ENCODE measurements at regions not wholly inside any gene's neighbourhood (a gene's known extent, or its start where the extent isn't known, plus 50 kb on each side); places are given as distances from the start of the nearest gene placed in this dataset.
"Not testable (repeated sequence)": the region's sequence is repeated elsewhere in the genome, so short reads cannot be mapped to it uniquely, and the experiment has no call there.

- ATAC-seq = no peak
- no peak for DNase-seq
- Histone ChIP-seq H3K4me3 (no peak overlapping the region), H3K36me3 (ENCODE audit: low read depth) (no peaks in the 10 kb centered on the region), H3K4me1 (ENCODE audit: low read depth) (peaks cover 15% of the 10 kb centered on the region), H3K9me3 (no peaks in the 10 kb centered on the region)
- TF ChIP-seq CTCF (IDR thresholded peaks at IDR 0.05) = no peak
- intact Hi-C loops (cut with DNase I, micrococcal nuclease) = no loop called here
Observed at GRCh38 chr3:187812496-187812895, 67.2 kb upstream of the BCL6 start.

GRCh38 chr3:187813198-187813597, 67.9 kb upstream of the BCL6 start:
- no peaks in the 10 kb centered on the region for H3K9me3 ChIP-seq
- intact Hi-C loops (cut with DNase I, micrococcal nuclease) = no loop called here
- ATAC-seq = no peak
- H3K4me3 ChIP-seq = no peak overlapping the region
- no peak for DNase-seq
- no peak for TF ChIP-seq CTCF (IDR thresholded peaks at IDR 0.05)
- H3K36me3 ChIP-seq (ENCODE audit: low read depth) = no peaks in the 10 kb centered on the region
- peaks cover 9% of the 10 kb centered on the region for H3K4me1 ChIP-seq (ENCODE audit: low read depth)

- H3K9me3 ChIP-seq, ATAC-seq: not testable (repeated sequence)
Observed at GRCh38 chr3:187817766-187818165, 72.5 kb upstream of the BCL6 start.

GRCh38 chr3:187821616-187822317, 76.5 kb upstream of the BCL6 start:
- DNase-seq (no peak), ATAC-seq (no peak)
- Histone ChIP-seq H3K9me3 (no peaks in the 10 kb centered on the region), H3K4me3 (no peak overlapping the region), H3K36me3 (ENCODE audit: low read depth) (no peaks in the 10 kb centered on the region), H3K4me1 (ENCODE audit: low read depth) (no peaks in the 10 kb centered on the region)
- TF ChIP-seq CTCF (IDR thresholded peaks at IDR 0.05) = no peak
- intact Hi-C loops (cut with DNase I, micrococcal nuclease) = no loop called here

More at GRCh38 chr3:187817766-187818165, 72.5 kb upstream of the BCL6 start:
- intact Hi-C loops (cut with DNase I, micrococcal nuclease); H3K36me3 ChIP-seq (ENCODE audit: low read depth); H3K4me1 ChIP-seq (ENCODE audit: low read depth); H3K4me3 ChIP-seq; DNase-seq: not testable (repeated sequence)

- H3K36me3 ChIP-seq (ENCODE audit: low read depth) = no peaks in the 10 kb centered on the region
- no peaks in the 10 kb centered on the region for H3K9me3 ChIP-seq
- TF ChIP-seq CTCF (IDR thresholded peaks at IDR 0.05) = no peak
- no peak overlapping the region for H3K4me3 ChIP-seq
- ATAC-seq = peak; percentile 34
- no peaks in the 10 kb centered on the region for H3K4me1 ChIP-seq (ENCODE audit: low read depth)
- DNase-seq = no peak
- intact Hi-C loops (cut with DNase I, micrococcal nuclease) = no loop called here
Observed at GRCh38 chr3:187822402-187822801, 77.1 kb upstream of the BCL6 start.

GRCh38 chr3:187823746-187824145, 78.5 kb upstream of the BCL6 start:
- TF ChIP-seq CTCF (IDR thresholded peaks at IDR 0.05) = no peak
- Histone ChIP-seq H3K4me1 (ENCODE audit: low read depth) (no peaks in the 10 kb centered on the region), H3K4me3 (no peak overlapping the region), H3K9me3 (no peaks in the 10 kb centered on the region), H3K36me3 (ENCODE audit: low read depth) (no peaks in the 10 kb centered on the region)
- intact Hi-C loops (cut with DNase I, micrococcal nuclease) = no loop called here
- no peak for ATAC-seq
- no peak for DNase-seq
